ENCODE measurements at regions not wholly inside any gene's neighbourhood (a gene's known extent, or its start where the extent isn't known, plus 50 kb on each side); places are given as distances from the start of the nearest gene placed in this dataset.
"Not testable (repeated sequence)": the region's sequence is repeated elsewhere in the genome, so short reads cannot be mapped to it uniquely, and the experiment has no call there.

DNA sequence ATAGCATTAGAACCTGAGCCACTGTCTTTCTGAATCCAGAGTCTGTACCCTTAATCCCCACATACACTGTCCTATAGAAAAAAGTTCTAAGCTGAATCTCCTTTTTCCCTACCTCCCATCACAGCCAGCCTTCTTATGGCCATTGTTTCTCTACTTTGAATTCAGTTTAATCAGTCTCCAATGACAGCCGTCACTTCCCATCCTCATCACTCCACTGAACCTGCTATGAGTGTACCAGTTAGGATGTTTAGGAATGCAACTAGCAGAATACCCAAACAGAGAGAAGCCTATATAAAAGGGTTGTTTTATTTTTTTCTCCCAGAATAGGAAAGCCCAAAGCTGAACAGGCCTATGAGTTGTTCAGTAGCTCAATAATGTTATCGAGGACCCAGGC lies 220.4 kb upstream of the NREP start:
- FAIRE-seq (no peak), DNase-seq (ENCODE audit: low spot score) (no peak)

DNA sequence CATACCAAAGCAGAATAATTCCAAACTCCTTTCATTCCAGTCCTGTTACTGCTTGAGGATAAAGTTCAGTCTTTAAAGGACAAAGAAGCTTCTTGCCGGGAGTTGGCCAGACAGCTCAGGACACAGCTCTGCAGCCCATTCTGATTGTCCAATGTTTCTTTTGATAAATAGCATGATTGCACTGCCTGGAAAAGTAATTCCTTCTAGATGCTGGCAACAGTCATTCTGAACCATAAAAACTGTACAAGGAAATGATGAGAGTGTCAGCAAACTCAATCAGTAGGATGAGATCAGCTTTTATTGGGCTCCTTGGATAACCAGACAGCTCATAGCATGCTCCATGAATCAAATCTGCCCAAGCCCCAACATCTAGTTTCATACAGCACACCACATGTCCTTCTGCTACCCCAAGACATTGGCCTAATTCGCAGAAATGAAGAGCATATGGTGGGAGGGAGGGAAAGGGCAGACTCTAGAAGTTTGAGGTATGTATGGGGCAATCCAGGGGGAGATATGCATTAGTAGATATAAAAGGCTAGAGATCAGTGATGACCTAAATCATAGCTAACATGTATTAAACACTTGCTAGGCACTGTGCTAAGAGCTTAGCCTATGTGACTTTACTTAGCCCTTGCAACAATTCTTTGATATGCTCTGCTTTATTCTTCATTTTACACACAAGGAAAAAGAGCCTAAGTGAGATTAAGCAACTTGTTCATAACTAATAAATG lies 219.9 kb upstream of the NREP start:
- FAIRE-seq, result no peak

DNA sequence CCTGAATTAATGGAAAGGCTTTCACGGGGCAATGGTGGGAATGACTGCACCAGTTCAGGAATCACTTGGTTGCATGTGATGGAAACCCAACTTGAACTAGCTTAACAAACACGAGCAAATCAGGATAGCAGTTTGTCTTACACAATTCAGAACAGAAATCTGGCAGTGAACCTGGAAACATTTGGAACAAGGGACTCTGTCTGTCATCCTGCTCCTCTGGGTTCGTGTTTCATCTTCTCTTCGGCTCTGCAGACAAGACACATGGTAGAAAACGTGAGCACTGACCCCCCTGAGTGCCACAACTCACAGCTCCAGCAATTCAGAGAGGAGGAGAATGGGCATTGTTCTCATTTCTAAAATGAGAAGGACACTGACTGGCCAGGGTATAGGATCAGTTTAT lies 218.1 kb upstream of the NREP start:
- DNase-seq (ENCODE audit: low spot score) (no peak), FAIRE-seq (no peak)

More for the DNA sequence above, 219.9 kb upstream of the NREP start:
- DNase-seq (ENCODE audit: low spot score), result no peak

DNA sequence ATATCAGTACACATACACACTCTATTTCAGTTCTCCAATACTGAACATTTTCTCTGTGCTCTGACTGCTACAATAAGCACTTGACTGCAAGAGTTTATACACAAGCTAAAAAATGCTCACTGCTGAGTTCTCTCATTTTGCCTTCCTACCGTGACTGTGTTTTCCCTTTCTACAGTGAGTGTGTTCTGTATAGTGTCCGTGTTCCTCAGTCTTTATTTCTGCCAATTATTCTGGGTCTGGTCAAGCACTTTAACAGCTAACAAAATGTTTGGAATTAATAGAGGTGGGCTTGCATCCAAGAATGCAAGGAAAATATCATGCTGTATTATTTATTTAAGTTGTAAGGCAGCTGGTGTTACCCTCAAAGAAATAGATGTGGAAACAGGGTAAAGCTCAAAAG lies 217.0 kb upstream of the NREP start:
- DNase-seq (ENCODE audit: low spot score), result no peak
- no peak for FAIRE-seq

DNA sequence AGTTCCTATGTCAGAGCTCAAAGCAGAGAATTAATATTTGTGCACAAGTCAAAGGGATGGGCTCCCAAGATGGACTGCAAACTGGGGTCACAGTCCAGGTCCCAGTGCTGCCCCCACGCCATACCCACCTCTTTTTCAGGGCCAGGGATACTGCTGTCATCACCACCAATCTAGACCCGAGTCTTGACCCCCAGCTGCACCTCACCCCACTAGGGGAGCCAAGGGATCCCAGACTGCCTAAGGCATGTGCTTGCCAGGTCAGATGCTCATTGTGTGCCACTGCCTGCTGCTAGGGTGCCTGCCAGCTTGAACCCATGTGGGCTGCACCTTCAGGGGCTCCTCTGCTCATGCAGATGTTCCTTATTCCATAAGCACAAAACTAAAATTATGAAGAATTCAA lies 215.6 kb upstream of the NREP start:
- DNase-seq (ENCODE audit: low spot score), result no peak
- no peak for FAIRE-seq

DNA sequence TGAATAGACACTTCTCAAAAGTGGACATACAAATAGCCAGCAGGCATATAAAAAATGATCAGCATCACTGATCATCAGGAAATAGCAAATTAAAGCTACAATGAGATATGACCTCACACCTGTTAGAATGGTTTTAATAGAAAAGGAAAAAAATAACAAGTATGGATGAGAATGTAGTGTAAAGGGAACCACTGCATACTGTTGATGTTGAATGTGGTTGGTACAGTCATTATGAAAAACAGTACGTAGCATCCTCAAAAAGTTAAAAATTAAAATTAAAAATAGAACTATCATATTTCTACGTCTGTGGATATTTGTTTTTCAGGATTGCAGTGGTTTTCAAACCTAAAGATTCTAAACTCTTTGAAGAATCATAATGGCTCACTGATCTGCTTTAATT lies 215.1 kb upstream of the NREP start:
- FAIRE-seq (no peak), DNase-seq (ENCODE audit: low spot score) (no peak)

DNA sequence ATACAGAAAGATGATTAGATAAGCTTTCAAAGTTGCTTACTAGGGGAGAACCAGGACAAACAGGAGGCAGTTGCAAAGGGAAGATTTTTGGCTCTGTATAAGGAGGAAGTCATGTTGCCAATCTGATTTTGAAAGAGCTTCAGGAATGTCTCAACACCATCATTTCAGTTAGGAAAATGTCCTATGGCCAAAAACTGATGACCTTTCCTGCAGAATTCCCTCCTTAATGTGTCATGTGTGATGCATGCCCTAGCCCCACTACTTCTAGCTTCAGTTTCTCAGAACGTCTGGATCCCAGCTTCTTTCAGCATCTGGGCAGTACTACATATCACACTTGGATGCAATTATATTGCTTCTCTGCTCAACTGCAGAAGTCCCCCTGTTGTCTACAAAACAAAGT lies 211.5 kb upstream of the NREP start:
- DNase-seq (ENCODE audit: low spot score) (no peak), FAIRE-seq (no peak)

DNA sequence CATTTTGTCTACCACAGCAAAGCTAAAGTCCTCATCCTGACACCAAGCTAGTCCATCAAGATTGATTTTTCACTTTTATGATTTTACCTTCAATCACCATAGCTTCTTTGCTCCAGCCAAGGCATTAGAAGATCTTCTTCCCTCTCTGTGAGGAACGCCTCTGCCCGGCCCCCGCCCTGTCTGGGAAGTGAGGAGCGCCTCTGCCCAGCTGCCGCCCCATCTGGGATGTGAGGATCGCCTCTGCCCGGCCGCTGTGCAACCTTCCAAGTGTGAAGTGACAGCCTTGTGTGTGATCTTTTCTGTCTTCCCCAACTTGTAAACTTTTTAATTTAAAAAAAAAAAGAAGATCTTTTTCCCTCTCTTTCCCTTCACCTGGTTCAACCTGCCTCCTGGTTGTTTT lies 210.5 kb upstream of the NREP start:
- no peak for FAIRE-seq

DNA sequence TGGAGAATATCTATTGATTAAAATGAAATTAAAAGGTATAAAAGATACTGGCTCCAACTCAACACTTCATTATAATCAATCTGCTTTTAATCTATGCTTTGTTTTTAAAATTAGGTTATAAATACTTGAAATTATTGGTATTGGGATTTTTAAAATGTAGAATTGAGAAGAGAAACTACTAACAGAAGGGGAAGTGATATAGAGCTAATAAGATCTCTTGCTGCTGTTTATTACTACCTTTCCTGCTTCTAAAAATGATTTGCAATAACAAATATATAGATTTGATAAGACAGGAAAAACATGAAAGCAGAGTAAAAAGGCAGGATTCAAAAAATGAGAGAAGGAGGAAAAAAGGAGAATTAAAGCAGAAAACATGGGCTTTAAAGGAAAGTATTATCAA lies 209.3 kb upstream of the NREP start:
- FAIRE-seq (no peak), DNase-seq (ENCODE audit: low spot score) (no peak)

More for the DNA sequence above, 210.5 kb upstream of the NREP start:
- DNase-seq (ENCODE audit: low spot score), result no peak

DNA sequence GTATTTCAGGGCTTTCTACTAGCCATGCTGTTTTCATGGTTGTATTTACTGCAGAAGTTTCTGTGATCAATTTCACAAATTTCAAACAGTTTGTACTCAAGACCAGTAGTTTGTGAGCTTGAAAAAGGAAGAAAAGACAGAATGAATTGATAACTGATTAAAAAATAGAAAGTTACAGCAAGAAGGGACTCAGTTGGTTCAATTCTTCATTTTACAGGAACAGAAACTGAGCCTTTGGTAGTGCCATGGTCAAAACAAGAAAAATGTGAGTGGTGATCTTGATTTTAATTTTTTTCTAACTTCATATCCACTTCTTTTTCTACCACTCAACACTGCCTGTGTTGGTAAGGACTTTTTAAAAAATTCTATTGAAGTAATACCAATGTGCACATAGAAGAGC lies 206.6 kb upstream of the NREP start:
- FAIRE-seq (no peak), DNase-seq (ENCODE audit: low spot score) (no peak)

DNA sequence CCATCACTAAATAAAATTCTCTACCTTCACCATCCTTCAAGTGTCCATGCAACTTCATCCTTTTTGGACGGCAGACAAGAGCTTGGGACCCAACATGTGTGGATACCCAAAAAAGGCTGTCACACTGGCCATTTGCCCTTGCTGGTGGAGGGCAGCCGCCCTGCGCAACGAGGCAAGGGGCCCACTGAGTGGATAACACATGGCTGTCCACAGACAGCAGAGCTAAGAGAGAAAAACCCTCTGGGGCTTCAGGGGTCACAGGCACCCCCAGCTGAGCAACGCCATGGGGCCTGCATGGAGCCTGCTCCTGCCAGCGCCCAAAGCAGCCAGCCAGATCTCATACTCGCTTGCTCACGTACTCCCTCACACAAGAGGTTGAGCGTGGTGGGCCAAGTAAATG lies 205.9 kb upstream of the NREP start:
- FAIRE-seq, result no peak
- DNase-seq (ENCODE audit: low spot score), result no peak

DNA sequence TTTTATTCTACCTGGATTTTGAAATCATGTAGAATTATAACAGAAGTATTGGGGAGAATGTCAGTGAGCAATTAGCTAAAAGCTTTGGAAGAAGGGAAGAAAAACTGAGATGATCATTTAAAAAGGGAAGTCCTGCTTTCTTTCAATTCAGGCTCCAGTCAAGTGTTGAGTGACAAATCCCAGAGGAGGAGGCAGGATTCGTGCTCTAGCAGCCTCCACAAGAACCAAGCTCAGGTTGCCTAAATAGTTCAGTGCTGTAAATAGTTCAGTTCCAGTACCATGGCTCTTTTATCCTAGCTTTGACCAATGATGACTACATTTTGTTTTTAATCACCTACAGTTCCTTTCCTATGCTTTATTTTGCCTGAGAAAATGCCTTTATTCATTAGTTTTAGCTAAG lies 204.9 kb upstream of the NREP start:
- no peak for FAIRE-seq

DNA sequence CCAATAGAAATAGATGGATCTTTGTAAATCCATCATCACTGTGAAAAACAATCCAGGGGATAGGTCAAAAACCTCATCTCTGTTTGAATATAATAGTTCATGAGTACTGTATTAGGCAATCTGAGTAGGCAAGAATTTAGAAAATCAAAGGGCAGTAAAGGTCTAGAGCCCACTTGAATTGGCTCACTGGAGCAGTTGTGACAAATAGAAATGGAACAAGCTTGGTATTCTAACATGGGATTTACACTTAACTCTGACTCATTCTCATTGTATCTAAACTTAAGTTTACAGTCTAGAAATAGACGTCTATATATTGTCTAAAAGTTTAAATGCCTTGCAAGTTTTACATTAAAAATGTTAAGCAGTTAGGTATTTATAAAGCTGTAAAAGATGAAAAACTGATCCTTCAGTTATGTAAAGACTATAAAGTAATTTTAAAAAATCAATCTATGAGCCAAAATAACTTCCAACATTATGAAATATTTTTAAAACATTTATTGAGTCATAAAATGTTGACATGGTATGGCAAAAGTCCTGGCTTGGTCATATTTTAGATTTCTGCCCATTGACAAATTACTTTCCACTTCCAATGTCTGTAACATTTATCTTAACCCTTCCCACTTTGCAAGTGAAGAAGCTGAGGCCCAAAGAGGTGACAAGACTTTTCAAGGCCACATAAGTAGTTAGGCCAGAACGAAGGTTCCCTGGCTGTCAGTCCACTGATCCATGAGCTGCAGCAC lies 203.7 kb upstream of the NREP start:
- DNase-seq (ENCODE audit: low spot score), result no peak
- no peak for FAIRE-seq

More for the DNA sequence above, 204.9 kb upstream of the NREP start:
- DNase-seq (ENCODE audit: low spot score), result no peak

DNA sequence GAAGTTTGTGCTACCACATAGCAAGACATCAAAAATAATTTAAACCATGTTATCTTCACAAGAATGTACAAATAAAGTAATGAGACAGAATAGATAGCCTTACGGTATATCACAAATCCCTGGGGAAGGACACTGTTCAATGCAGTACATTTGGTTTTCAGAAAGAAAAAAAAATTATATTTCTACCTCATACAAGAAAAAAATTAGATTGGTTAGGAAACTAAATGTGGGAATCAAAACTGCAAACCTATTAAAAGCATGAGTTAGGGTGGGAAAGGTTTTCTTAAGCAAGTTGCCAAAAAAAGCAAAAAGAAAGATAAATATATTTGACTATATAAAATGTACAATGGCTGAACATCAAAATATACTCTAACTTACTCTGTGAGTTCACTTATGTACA lies 201.9 kb upstream of the NREP start:
- no peak for FAIRE-seq

DNA sequence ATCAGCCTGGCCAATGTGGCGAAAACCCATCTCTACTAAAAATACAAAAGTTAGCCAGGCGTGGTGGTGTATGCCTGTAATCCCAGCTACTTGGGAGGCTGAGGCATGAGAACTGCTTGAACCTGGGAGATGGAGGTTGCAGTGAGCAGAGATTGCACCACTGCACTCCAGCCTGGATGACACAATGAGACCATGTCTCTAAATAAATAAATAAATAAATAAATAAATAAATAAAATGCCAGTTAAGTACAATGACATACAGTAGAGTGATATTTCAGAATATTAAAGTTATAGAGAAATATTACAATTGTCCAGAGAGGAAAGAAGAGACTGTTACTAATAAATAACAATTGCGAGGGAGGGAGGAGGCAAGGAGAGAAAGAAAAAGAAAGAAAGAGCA lies 199.8 kb upstream of the NREP start:
- DNase-seq (ENCODE audit: low spot score); FAIRE-seq: not testable (repeated sequence)

More for the DNA sequence above, 201.9 kb upstream of the NREP start:
- no peak for DNase-seq (ENCODE audit: low spot score)

DNA sequence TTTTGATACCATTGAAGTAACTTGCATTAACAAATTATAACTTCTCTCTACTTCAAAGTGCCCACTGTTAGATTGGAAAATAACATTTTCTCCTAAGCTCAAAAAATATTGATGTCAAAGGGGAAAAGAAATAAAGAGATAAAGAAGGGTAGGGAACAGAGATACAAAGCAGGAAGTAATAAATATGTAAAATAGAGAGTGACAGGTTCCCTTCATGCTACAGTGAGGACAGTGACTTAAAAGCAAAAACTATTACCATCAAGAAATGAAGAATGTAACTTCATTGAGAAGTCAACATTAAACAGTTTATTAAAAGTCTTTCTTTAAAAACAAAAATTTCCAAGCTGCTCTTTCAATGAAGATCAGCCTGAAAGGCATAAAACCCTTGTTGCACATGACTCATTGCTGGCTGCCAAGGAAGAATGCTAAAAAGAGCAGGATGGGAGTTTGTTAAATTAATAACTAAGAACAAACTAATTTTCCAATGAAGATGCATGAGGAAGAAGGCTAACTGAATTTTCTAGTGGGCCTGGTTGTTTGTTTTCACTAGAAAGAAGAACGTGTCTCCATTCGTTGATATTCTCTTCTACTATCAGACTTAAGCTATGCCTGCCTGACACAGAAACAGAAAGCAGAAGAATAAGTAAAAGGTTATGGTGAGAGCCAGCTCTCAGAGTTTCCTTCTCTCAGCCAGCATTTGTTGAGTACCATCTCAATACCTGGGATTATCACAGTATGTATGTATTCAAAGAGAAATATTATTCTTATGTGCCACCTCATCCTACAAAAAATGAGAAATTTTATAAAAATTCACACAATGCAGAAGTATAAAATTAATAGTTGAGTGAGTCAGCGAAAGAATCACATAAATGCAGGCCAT lies 197.8 kb upstream of the NREP start:
- FAIRE-seq, result no peak
- no peak for DNase-seq (ENCODE audit: low spot score)

DNA sequence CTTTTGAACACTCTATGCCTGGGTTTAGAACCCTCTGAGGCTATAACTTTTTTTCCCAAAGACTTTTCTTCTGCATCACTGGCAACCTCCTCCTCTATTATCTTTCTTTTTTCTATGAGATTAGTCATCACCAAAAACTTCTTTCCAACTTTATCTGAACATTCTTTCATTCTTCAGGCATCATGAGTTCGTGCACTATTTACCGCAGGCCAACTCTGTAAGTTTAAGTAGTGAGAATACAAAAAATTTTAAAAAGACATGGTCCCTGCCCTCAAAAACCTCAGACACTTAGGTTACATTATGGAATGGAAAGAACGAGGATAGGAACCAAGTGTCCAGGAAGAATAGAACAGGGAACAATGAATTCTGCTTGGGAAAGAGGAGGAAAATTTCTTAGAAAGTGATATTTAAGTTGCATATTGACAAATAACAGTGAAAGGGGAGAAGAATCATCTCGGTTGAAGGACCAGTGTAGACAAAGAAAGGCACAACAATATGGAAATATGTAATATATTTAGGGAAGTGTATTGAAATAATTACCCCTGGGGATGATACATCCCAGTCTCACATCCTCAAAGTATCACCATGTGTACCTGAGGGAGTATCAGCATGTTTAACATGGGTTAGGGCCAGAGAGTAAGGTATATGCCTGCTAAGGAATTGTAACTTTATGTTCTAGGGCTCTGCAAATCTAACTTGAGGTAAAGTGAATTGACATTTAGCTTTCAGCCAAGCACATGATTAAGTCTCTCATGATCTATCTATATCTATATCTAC lies 196.5 kb upstream of the NREP start:
- FAIRE-seq, result no peak
- no peak for DNase-seq (ENCODE audit: low spot score)

DNA sequence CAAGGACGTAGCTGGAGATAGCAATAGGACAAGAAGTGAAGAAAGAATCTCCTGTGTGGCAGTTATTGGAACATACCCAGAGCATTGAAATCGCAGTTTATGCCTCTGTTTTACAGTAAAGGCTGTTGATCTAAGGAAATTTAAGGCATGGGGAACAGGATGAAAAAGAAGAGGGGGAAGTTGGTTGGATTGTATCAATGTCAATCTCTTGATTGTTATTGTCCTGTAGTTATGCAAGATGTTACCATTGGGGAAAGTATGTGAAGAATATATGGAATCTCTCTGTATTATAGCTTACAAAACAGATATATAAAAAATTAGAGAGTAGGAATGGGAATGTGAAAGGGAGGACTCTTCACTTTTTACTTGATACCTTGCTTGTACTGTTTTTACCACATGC lies 195.6 kb upstream of the NREP start:
- DNase-seq (ENCODE audit: low spot score) (no peak), FAIRE-seq (no peak)

DNA sequence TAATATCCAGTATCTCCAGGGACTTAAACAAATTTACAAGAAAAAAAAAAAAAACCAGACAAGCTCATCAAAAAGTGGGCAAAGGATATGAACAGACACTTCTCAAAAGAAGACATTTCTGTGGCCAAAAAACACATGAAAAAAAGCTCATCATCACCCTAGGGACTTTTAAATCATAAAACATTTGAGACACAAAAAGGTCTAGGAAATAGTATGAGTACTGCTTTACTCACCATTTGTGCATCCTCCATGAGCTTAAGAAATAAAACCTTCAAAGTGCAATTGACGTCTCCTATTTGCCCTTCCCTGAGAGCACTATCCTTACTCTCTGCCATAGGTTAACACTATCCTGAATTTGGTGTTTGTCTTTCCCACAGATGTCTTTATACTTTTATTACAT lies 193.7 kb upstream of the NREP start:
- DNase-seq (ENCODE audit: low spot score), result no peak
- FAIRE-seq, result no peak

DNA sequence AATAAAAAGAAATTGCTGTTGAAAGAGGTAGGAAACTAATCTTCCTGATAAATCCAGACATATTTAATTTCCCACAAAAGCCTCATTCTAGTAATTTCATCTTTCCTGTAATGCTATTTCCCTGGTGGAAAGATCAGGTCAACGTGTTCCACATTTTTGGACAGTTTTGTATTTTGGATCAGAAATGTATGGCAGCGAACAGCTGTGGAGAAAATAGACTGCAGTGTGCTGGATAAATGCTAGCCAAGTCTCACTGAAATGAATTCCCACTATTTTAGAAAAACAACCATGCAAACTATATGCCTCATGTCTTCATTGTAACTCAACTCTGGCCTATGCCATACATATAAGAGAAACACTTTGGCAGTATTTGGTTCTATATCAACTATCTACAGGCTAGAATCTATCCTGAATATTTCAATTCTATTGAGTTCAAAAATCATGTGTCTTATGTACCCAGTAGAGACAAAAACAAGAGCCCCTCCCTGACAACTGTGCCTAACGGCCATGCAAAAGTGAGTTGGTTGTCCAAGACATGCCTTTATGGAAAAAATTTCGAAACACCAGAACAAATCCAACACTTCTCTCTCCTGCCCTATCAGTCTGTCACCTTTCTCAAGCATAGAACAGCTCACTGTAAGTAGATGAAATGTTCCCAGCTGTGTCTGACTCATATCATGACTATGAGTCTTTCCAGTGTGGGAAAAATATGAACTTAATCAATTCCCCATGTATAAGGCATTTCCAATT lies 191.3 kb upstream of the NREP start:
- FAIRE-seq, result peak; percentile 17
- DNase-seq (ENCODE audit: low spot score), result peak; percentile 35

DNA sequence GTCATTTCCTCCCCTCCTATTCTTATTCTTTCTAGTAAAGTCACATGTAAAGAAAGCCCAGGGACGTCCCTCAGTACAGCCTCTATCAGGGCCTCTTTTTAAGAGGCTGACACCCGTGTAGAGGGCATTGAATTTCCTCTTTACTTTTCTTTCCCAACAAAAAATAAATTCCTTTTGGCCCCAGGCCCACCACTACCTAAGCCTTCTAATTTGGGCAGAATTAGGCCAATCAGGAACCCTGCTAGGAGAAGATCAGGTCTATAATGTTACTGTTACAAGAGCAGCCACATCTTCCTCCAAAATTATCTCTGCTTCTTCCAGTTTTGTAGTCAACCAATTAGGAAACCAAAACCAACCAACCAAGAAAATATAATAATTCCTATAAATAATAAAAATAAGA lies 189.6 kb upstream of the NREP start:
- FAIRE-seq (no peak), DNase-seq (ENCODE audit: low spot score) (no peak)
